GM23338 (cell line): ENCODE measurements at regions not wholly inside any gene's neighbourhood (a gene's known extent, or its start where the extent isn't known, plus 50 kb on each side); places are given as distances from the start of the nearest gene placed in this dataset.

ENCODE experiments used
- ATAC-seq: fragments of 200-7000 bp; cut with Tn5 transposase; 3 replicates; pipeline ENCODE4 v1.9.1; 2020
- DNase-seq: peaks from one replicate; pipeline ENCODE4 v3.0.0-alpha.2; 2015; ENCODE audit warnings: low spot score
- H2AFZ ChIP-seq: fragments of 200-600 bp; sonication (generic); 2 replicates; pipeline ENCODE4 v1.8.0; 2016; ENCODE audit warnings: antibody characterized with exemption, mild to moderate bottlenecking, moderate library complexity
- H3F3A ChIP-seq: fragments of 200-600 bp; sonication (generic); replicated peaks from 2 replicates; pipeline ENCODE4 v1.8.0; 2017; ENCODE audit warnings: antibody characterized with exemption, mixed run types, low read depth
- H3K27ac ChIP-seq: fragments of 200-600 bp; sonication (generic); 2 replicates; pipeline ENCODE4 v1.6.1; 2016; ENCODE audit warnings: low read depth
- H3K27me3 ChIP-seq: fragments of 200-600 bp; sonication (generic); 2 replicates; pipeline ENCODE4 v1.8.0; 2016; ENCODE audit warnings: mild to moderate bottlenecking, mixed run types, moderate library complexity; ENCODE audit not compliant: insufficient read depth
- H3K36me3 ChIP-seq: fragments of 200-600 bp; sonication (generic); 2 replicates; pipeline ENCODE4 v1.8.0; 2016; ENCODE audit warnings: mild to moderate bottlenecking; ENCODE audit not compliant: insufficient read depth
- H3K4me1 ChIP-seq: fragments of 200-600 bp; sonication (generic); 2 replicates; pipeline ENCODE4 v1.8.0; 2016; ENCODE audit warnings: mild to moderate bottlenecking, moderate library complexity; ENCODE audit not compliant: insufficient read depth
- H3K4me2 ChIP-seq: fragments of 200-600 bp; sonication (generic); 2 replicates; pipeline ENCODE4 v1.7.1; 2017; ENCODE audit warnings: mixed run types
- H3K4me3 ChIP-seq: fragments of 200-600 bp; sonication (generic); 2 replicates; pipeline ENCODE4 v1.6.1; 2016; ENCODE audit warnings: mixed run types
- H3K79me2 ChIP-seq: fragments of 200-600 bp; sonication (generic); replicated peaks from 2 replicates; pipeline ENCODE4 v1.8.0; 2017; ENCODE audit warnings: mild to moderate bottlenecking; ENCODE audit not compliant: insufficient read depth
- H3K9me2 ChIP-seq: fragments of 200-600 bp; sonication (generic); 2 replicates; pipeline ENCODE4 v1.8.0; 2017; ENCODE audit not compliant: insufficient read depth
- H4K20me1 ChIP-seq: fragments of 200-600 bp; sonication (generic); replicated peaks from 2 replicates; pipeline ENCODE4 v1.8.0; 2017; ENCODE audit warnings: mild to moderate bottlenecking; ENCODE audit not compliant: insufficient read depth
- H3K27ac Mint-ChIP-seq: 2 replicates; pipeline ENCODE4 v1.8.0; 2020; ENCODE audit warnings: inconsistent platforms, mild to moderate bottlenecking, moderate library complexity, mixed read lengths
- H3K27me3 Mint-ChIP-seq: 3 replicates; pipeline ENCODE4 v1.8.0; 2022; ENCODE audit warnings: low read depth, mild to moderate bottlenecking, moderate library complexity, mixed read lengths, inconsistent platforms; ENCODE audit not compliant: insufficient read depth, poor library complexity
- H3K36me3 Mint-ChIP-seq: 3 replicates; pipeline ENCODE4 v1.8.0; 2021; ENCODE audit warnings: low read depth, mild to moderate bottlenecking, inconsistent platforms, moderate library complexity, mixed read lengths
- H3K4me1 Mint-ChIP-seq: 3 replicates; pipeline ENCODE4 v1.8.0; 2020; ENCODE audit warnings: mild to moderate bottlenecking, inconsistent platforms, mixed read lengths
- H3K4me3 Mint-ChIP-seq: 3 replicates; pipeline ENCODE4 v1.8.0; 2021; ENCODE audit warnings: moderate library complexity, mild to moderate bottlenecking, inconsistent platforms, mixed read lengths
- H3K9me3 Mint-ChIP-seq: 3 replicates; pipeline ENCODE4 v1.8.0; 2020; ENCODE audit warnings: moderate library complexity, mild to moderate bottlenecking, inconsistent platforms, mixed read lengths
- CREB1 ChIP-seq: fragments of 250-450 bp; sonication (Bioruptor Pico); IDR thresholded peaks from 2 replicates; pipeline ENCODE4 v1.5.0; 2020; ENCODE audit warnings: low read depth, mild to moderate bottlenecking, moderate library complexity
- CTCF ChIP-seq, 2 experiments: fragments of 200-600 bp in 1 of 2; sonication (generic) in 1 of 2; conservative IDR thresholded peaks; 2 replicates each; pipeline versions ENCODE4 v1.5.1 to v1.6.1; 2016 to 2017; ENCODE audit warnings: antibody characterized with exemption in 2 of 2, low read depth in 2 of 2, mild to moderate bottlenecking in 2 of 2, moderate library complexity in 1 of 2
- ETS1 ChIP-seq: IDR thresholded peaks from 2 replicates; pipeline ENCODE4 v1.6.1; 2016; ENCODE audit warnings: antibody characterized with exemption
- EZH2 ChIP-seq: fragments of 200-600 bp; sonication (generic); IDR thresholded peaks from one replicate; pipeline ENCODE4 v1.8.0; 2017; ENCODE audit warnings: antibody characterized with exemption, mild to moderate bottlenecking, low read depth; ENCODE audit not compliant: unreplicated experiment
- EZH2phosphoT487 ChIP-seq: fragments of 200-600 bp; sonication (generic); IDR thresholded peaks from one replicate; pipeline ENCODE4 v1.8.1; 2018; ENCODE audit warnings: antibody characterized with exemption; ENCODE audit not compliant: unreplicated experiment
- JUNB ChIP-seq: IDR thresholded peaks from one replicate; pipeline ENCODE4 v1.6.1; 2016; ENCODE audit warnings: antibody characterized with exemption; ENCODE audit not compliant: unreplicated experiment
- NANOG ChIP-seq: IDR thresholded peaks from 2 replicates; pipeline ENCODE4 v1.6.1; 2016; ENCODE audit warnings: antibody characterized with exemption, borderline replicate concordance
- POLR2AphosphoS5 ChIP-seq: IDR thresholded peaks from 2 replicates; pipeline ENCODE4 v1.6.1; 2016; ENCODE audit warnings: antibody characterized with exemption, low read depth
- REST ChIP-seq: IDR thresholded peaks from one replicate; pipeline ENCODE4 v1.6.1; 2018; ENCODE audit warnings: antibody characterized with exemption; ENCODE audit not compliant: unreplicated experiment
- STAT1 ChIP-seq: IDR thresholded peaks from one replicate; pipeline ENCODE4 v1.6.1; 2016; ENCODE audit warnings: antibody characterized with exemption; ENCODE audit not compliant: unreplicated experiment
- ZNF114 ChIP-seq: fragments of 250-450 bp; sonication (Bioruptor Pico); IDR thresholded peaks from 2 replicates; pipeline ENCODE4 v1.5.0; 2020; ENCODE audit warnings: mild to moderate bottlenecking, moderate library complexity
- ZNF462 ChIP-seq: fragments of 250-450 bp; sonication (Bioruptor Pico); IDR thresholded peaks from 2 replicates; pipeline ENCODE4 v1.5.0; 2020; ENCODE audit warnings: mild to moderate bottlenecking, moderate library complexity

- TF ChIP-seq ZNF462 (CRISPR knock-in tag) (no peak), ZNF114 (CRISPR knock-in tag) (no peak), ETS1 (no peak), STAT1 (no peak), JUNB (no peak)
Observed at GRCh38 chr15:98417346-98417745, 231.0 kb upstream of the IGF1R start (continued).

- Mint-ChIP-seq H3K4me3 (no peak overlapping the region), H3K36me3 (no peaks in the 10 kb centered on the region), H3K27me3 (peaks cover 43% of the 10 kb centered on the region), H3K4me1 (peaks cover 2% of the 10 kb centered on the region), H3K27ac (no peak overlapping the region), H3K9me3 (no peaks in the 10 kb centered on the region; the same call in 2 of the 3 replicates)
- Histone ChIP-seq H3K4me2 (no peak overlapping the region), H3K4me1 (peaks cover 7% of the 10 kb centered on the region; the same call in 1 of the 2 replicates), H3K4me3 (no peak overlapping the region), H3F3A (no peaks in the 10 kb centered on the region), H2AFZ (no peak overlapping the region), H3K36me3 (no peaks in the 10 kb centered on the region), H4K20me1 (no peaks in the 10 kb centered on the region), H3K9me2 (no peaks in the 10 kb centered on the region), H3K79me2 (no peaks in the 10 kb centered on the region), H3K27ac (no peak overlapping the region), H3K27me3 (peaks cover 29% of the 10 kb centered on the region)
- ATAC-seq (no peak), DNase-seq (no peak)
- no peak for TF ChIP-seq POLR2AphosphoS5
- TF ChIP-seq CREB1 (CRISPR knock-in tag): no peak
- TF ChIP-seq ETS1: no peak
- no peak for TF ChIP-seq ZNF114 (CRISPR knock-in tag)
- TF ChIP-seq EZH2: no peak
- no peak for TF ChIP-seq REST
- no peak for TF ChIP-seq EZH2phosphoT487
- TF ChIP-seq NANOG: no peak
- TF ChIP-seq CTCF (conservative IDR thresholded peaks at IDR 0.05; ENCODE audit: low read depth in 2 of 2): no peak
- no peak for TF ChIP-seq STAT1
- no peak for TF ChIP-seq JUNB
Observed at GRCh38 chr15:98418122-98418521, 230.2 kb upstream of the IGF1R start.
